ENCODE measurements at regions not wholly inside any gene's neighbourhood (a gene's known extent, or its start where the extent isn't known, plus 50 kb on each side); places are given as distances from the start of the nearest gene placed in this dataset.

- Mint-ChIP-seq H3K36me3 (no peaks in the 10 kb centered on the region), H3K9me3 (no peaks in the 10 kb centered on the region), H3K4me1 (no peaks in the 10 kb centered on the region), H3K27ac (no peak overlapping the region), H3K27me3 (ENCODE audit: low read depth) (no peaks in the 10 kb centered on the region), H3K4me3 (no peak overlapping the region)
- CTCF ChIA-PET: interaction anchor here (2.2 to 2.8 kb wide), 2 partner anchors 29 to 82 kb away, joined by 8 to 13 read pairs; no protein-coding TSS in a partner anchor
- no peak for ATAC-seq
- peak; percentile 44 for DNase-seq (ENCODE audit: low spot score)
- POLR2A ChIA-PET: no interaction called here
- TF ChIP-seq JUN (CRISPR knock-in tag; IDR thresholded peaks at IDR 0.05): no peak
These were observed 62.5 kb upstream of the PPARA start for GRCh38 chr22:46087816-46088277.

GRCh38 chr22:46088541-46089311 lies 61.6 kb upstream of the PPARA start:
- ATAC-seq (no peak), DNase-seq (ENCODE audit: low spot score) (no peak)
- Mint-ChIP-seq H3K4me3 (no peak overlapping the region), H3K9me3 (no peaks in the 10 kb centered on the region), H3K27ac (no peak overlapping the region), H3K36me3 (no peaks in the 10 kb centered on the region), H3K27me3 (ENCODE audit: low read depth) (no peaks in the 10 kb centered on the region), H3K4me1 (no peaks in the 10 kb centered on the region)
- POLR2A ChIA-PET: no interaction called here
- no peak for TF ChIP-seq E2F5 (CRISPR knock-in tag; IDR thresholded peaks at IDR 0.05)
- no peak for TF ChIP-seq ATF3 (CRISPR knock-in tag; conservative IDR thresholded peaks at IDR 0.05)
- no peak for TF ChIP-seq HMGA2 (CRISPR knock-in tag; IDR thresholded peaks at IDR 0.05)
- TF ChIP-seq CREB1 (CRISPR knock-in tag; IDR thresholded peaks at IDR 0.05): no peak
- TF ChIP-seq ARID4B (CRISPR knock-in tag; IDR thresholded peaks at IDR 0.05; ENCODE audit: borderline replicate concordance): no peak
- TF ChIP-seq ZNF263 (CRISPR knock-in tag; IDR thresholded peaks at IDR 0.05; ENCODE audit: low read depth): no peak
- no peak for TF ChIP-seq ETV6 (CRISPR knock-in tag; IDR thresholded peaks at IDR 0.05)
- TF ChIP-seq NR1H2 (CRISPR knock-in tag; IDR thresholded peaks at IDR 0.05): no peak
- CTCF ChIA-PET: interaction anchor here (0.9 to 2.8 kb wide), 3 partner anchors 28 to 94 kb away, joined by 6 to 13 read pairs (median 8); no protein-coding TSS in a partner anchor

GRCh38 chr22:46089426-46090035 lies 60.8 kb upstream of the PPARA start:
- Mint-ChIP-seq H3K36me3 (no peaks in the 10 kb centered on the region), H3K9me3 (no peaks in the 10 kb centered on the region), H3K4me1 (no peaks in the 10 kb centered on the region), H3K27me3 (ENCODE audit: low read depth) (no peaks in the 10 kb centered on the region), H3K4me3 (no peak overlapping the region), H3K27ac (no peak overlapping the region)
- TF ChIP-seq NR1H2 (CRISPR knock-in tag; IDR thresholded peaks at IDR 0.05) (no peak), CREB1 (CRISPR knock-in tag; IDR thresholded peaks at IDR 0.05) (no peak), MAX (CRISPR knock-in tag; IDR thresholded peaks at IDR 0.05) (no peak), FOXK1 (CRISPR knock-in tag; IDR thresholded peaks at IDR 0.05) (no peak), NFYB (CRISPR knock-in tag; conservative IDR thresholded peaks at IDR 0.05; ENCODE audit: low read depth) (no peak), ZNF532 (CRISPR knock-in tag; IDR thresholded peaks at IDR 0.05; ENCODE audit: borderline replicate concordance) (no peak), OVOL2 (CRISPR knock-in tag; IDR thresholded peaks at IDR 0.05; ENCODE audit: borderline replicate concordance) (no peak), CTCF (IDR thresholded peaks at IDR 0.05) (no peak), JUN (CRISPR knock-in tag; IDR thresholded peaks at IDR 0.05) (no peak)
- POLR2A ChIA-PET: no interaction called here
- DNase-seq (ENCODE audit: low spot score) (no peak), ATAC-seq (no peak)
- CTCF ChIA-PET: interaction anchor here (0.9 to 2.8 kb wide), 3 partner anchors 27 to 95 kb away, joined by 6 to 13 read pairs (median 8); no protein-coding TSS in a partner anchor
